Chondrocyte (in vitro differentiated cells): ENCODE measurements at regions not wholly inside any gene's neighbourhood (a gene's known extent, or its start where the extent isn't known, plus 50 kb on each side); places are given as distances from the start of the nearest gene placed in this dataset.

Experiments used
- DNase-seq: peaks from one replicate; pipeline ENCODE4 v3.0.0; 2021; ENCODE audit warnings: mixed read lengths, low spot score
- H3K27ac Mint-ChIP-seq: one replicate; pipeline ENCODE4 v1.8.0; 2021; ENCODE audit warnings: mild to moderate bottlenecking, moderate library complexity, mixed read lengths; ENCODE audit not compliant: unreplicated experiment
- H3K27me3 Mint-ChIP-seq: 2 replicates; pipeline ENCODE4 v1.8.0; 2021; ENCODE audit warnings: low read depth, mixed read lengths
- H3K36me3 Mint-ChIP-seq: 2 replicates; pipeline ENCODE4 v1.8.0; 2021; ENCODE audit warnings: low read depth, mixed read lengths
- H3K4me1 Mint-ChIP-seq: 2 replicates; pipeline ENCODE4 v1.8.0; 2021; ENCODE audit warnings: low read depth, mild to moderate bottlenecking, mixed read lengths
- H3K4me3 Mint-ChIP-seq: one replicate; pipeline ENCODE4 v1.8.0; 2021; ENCODE audit warnings: mild to moderate bottlenecking, moderate library complexity, mixed read lengths; ENCODE audit not compliant: unreplicated experiment
- H3K9me3 Mint-ChIP-seq: 2 replicates; pipeline ENCODE4 v1.8.0; 2021; ENCODE audit warnings: low read depth, mixed read lengths
- CTCF ChIP-seq: fragments of 200-600 bp; sonication (generic); IDR thresholded peaks from 2 replicates; pipeline ENCODE4 v1.5.0; 2021; ENCODE audit warnings: antibody characterized with exemption, mild to moderate bottlenecking, moderate library complexity

GRCh38 chr17:70615831-70616230, 446.5 kb downstream of the KCNJ2 start:
- Mint-ChIP-seq H3K27ac (no peak overlapping the region), H3K4me1 (peaks cover 3% of the 10 kb centered on the region), H3K4me3 (no peak overlapping the region), H3K27me3 (no peaks in the 10 kb centered on the region), H3K36me3 (no peaks in the 10 kb centered on the region), H3K9me3 (no peaks in the 10 kb centered on the region)
- no peak for DNase-seq
- TF ChIP-seq CTCF, result no peak

- TF ChIP-seq CTCF, result no peak
- H3K27ac Mint-ChIP-seq, result no peak overlapping the region
- no peaks in the 10 kb centered on the region for H3K9me3 Mint-ChIP-seq
- H3K36me3 Mint-ChIP-seq, result no peaks in the 10 kb centered on the region
- H3K4me3 Mint-ChIP-seq, result no peak overlapping the region
- DNase-seq, result no peak
- peaks cover 10% of the 10 kb centered on the region for H3K4me1 Mint-ChIP-seq
- no peaks in the 10 kb centered on the region for H3K27me3 Mint-ChIP-seq
These were observed 449.3 kb downstream of the KCNJ2 start for GRCh38 chr17:70618641-70619040.

- Mint-ChIP-seq H3K9me3 (no peaks in the 10 kb centered on the region), H3K4me1 (peaks cover 10% of the 10 kb centered on the region), H3K27me3 (no peaks in the 10 kb centered on the region), H3K36me3 (no peaks in the 10 kb centered on the region), H3K27ac (no peak overlapping the region), H3K4me3 (no peak overlapping the region)
- DNase-seq, result no peak
- no peak for TF ChIP-seq CTCF
These were observed 452.2 kb downstream of the KCNJ2 start for GRCh38 chr17:70621566-70621965.

- peak; percentile 88 for TF ChIP-seq CTCF
- no peaks in the 10 kb centered on the region for H3K9me3 Mint-ChIP-seq
- H3K4me1 Mint-ChIP-seq, result peaks cover 10% of the 10 kb centered on the region
- no peaks in the 10 kb centered on the region for H3K36me3 Mint-ChIP-seq
- no peaks in the 10 kb centered on the region for H3K27me3 Mint-ChIP-seq
- DNase-seq, result no peak
- H3K4me3 Mint-ChIP-seq, result no peak overlapping the region
- no peak overlapping the region for H3K27ac Mint-ChIP-seq
These were observed 453.3 kb downstream of the KCNJ2 start for GRCh38 chr17:70622368-70623260.

- DNase-seq, result no peak
- TF ChIP-seq CTCF, result no peak
- peaks cover 7% of the 10 kb centered on the region for H3K4me1 Mint-ChIP-seq
- H3K4me3 Mint-ChIP-seq, result no peak overlapping the region
- H3K27ac Mint-ChIP-seq, result no peak overlapping the region
- H3K36me3 Mint-ChIP-seq, result no peaks in the 10 kb centered on the region
- no peaks in the 10 kb centered on the region for H3K27me3 Mint-ChIP-seq
- H3K9me3 Mint-ChIP-seq, result no peaks in the 10 kb centered on the region
These were observed 454.9 kb downstream of the KCNJ2 start for GRCh38 chr17:70624211-70624610.
